SH-SY5Y (cell line): ENCODE measurements at regions not wholly inside any gene's neighbourhood (a gene's known extent, or its start where the extent isn't known, plus 50 kb on each side); places are given as distances from the start of the nearest gene placed in this dataset.

ENCODE experiments used
- GATA2 ChIP-seq: IDR thresholded peaks from 2 replicates; pipeline ENCODE4 v1.6.1; 2011; ENCODE audit warnings: mild to moderate bottlenecking, low read depth, low read length
- GATA3 ChIP-seq: IDR thresholded peaks from 2 replicates; pipeline ENCODE4 v1.6.1; 2011; ENCODE audit warnings: low read depth, mild to moderate bottlenecking, low read length, moderate library complexity

- TF ChIP-seq GATA3: no peak
- no peak for TF ChIP-seq GATA2
Observed at GRCh38 chr2:129723277-129724020, 256.0 kb upstream of the RAB6C start.
